Activated T-helper 9 cell treated with anti-CD3 and anti-CD28 coated beads, Interleukin-2, amount 50 U/mL, for 16 hours (primary cell): ENCODE measurements at regions not wholly inside any gene's neighbourhood (a gene's known extent, or its start where the extent isn't known, plus 50 kb on each side); places are given as distances from the start of the nearest gene placed in this dataset.
"Not testable (repeated sequence)": the region's sequence is repeated elsewhere in the genome, so short reads cannot be mapped to it uniquely, and the experiment has no call there.

ENCODE experiments used
- DNase-seq: peaks from one replicate; pipeline ENCODE4 v3.0.0-alpha.2; 2020; ENCODE audit warnings: low read depth

- DNase-seq = not testable (repeated sequence)
Observed at GRCh38 chr1:25171013-25171412, 61.3 kb downstream of the SYF2 start.

GRCh38 chr1:25170439-25170838, 61.9 kb downstream of the SYF2 start:
- DNase-seq = no peak

DNA sequence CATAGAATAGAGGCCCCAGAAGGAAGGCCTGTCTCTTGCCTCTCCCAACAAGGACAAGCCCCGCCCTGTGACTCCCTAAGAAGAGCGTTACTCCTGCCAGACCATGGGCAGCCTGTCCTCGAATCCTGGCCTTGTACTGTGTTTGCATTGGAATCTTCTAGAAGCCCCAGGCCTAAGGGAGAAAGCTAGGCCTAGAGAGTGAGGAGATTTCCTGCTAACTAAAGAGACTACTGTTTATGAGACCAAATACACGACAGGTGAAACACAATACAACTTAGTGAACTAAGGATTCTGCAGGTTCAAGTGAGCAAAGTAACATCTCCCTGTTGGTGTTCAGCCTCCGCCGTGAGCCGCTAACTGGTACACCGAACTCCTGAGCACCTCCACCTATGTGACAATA, 62.7 kb downstream of the SYF2 start:
- DNase-seq = no peak

- DNase-seq = no peak
Observed at GRCh38 chr1:25169168-25169567, 63.1 kb downstream of the SYF2 start.

- no peak for DNase-seq
Observed at GRCh38 chr1:25168193-25169071, 63.9 kb downstream of the SYF2 start.

DNA sequence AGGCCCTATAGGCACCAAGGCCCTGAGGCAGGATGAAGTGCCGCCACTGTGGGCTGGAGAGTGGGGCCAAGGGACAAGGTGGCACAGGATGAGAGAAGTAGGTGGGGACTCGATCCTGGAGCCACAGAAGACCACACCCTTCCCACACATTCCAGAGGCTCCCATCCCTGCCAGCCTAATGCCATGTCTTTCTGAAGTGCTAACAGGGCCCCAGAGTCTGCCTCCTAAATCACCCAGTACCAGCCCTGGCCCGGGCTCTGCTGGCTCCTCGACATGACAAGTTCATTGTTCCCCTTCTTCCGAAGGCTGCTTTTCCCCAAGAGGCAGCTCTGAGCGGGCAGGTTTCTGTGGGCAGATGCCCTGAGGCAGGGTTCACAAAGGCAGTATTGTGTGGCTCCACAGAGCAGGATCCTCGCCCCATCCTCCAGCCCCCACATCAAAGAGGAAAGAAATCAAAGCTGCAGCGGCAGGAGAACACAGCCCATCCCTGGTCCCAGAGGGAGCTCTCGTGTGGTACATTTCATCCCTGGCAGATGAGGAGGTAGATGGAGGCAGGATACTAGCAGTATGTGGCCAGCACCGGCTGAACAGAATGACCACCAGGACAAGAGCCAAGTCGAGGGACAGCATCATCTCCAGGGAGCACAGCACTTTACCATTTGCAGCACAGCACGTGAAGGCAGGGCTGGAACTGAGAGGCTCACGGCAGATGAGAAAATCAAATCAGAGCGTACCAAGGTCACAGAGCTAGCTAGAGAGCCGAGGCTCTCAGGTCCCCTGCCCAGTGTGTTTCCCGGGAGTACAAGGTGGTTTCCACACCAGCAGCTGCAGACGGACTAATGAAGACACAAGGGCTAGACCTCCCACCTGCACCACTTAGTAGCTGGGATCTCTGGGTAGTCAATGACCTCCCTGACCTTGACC, 64.8 kb downstream of the SYF2 start:
- no peak for DNase-seq

DNA sequence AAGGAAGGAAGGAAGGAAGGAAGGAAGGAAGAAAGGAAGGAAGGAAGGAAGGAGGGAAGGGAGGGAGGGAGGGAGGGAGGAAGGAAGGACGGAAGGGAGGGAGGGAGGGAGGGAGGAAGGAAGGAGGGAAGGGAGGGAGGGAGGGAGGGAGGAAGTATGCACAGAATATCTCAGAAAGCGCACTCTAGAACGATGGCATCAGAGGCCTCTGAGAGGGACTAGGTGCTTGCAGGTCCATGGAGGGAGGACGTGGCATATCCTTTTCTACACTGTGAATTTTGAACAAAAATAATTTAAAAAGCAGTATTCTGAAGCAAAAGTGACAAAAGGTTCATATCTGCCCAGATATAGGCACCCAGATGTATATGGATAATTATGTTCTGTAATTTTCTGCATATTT, 65.5 kb downstream of the SYF2 start:
- no peak for DNase-seq

GRCh38 chr1:25163986-25164385, 68.3 kb downstream of the SYF2 start:
- no peak for DNase-seq

DNA sequence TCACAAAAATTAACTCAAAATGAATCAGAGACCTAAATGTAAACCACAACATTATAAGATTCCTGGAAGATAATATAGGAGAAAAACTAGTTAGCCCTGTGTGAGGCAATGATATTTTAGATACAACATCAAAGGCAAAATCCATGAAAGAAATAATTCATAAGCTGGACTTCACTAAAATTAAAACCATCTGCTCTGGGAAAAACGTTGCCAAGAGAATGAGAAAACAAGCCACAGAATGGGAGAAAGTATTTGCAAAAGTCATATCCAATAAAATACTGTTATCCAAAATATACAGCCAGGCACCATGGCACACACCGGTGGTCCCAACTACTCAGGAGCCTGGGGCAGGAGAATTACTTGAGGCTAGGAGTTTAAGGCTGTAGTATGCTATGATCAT, 70.3 kb downstream of the SYF2 start:
- no peak for DNase-seq

DNA sequence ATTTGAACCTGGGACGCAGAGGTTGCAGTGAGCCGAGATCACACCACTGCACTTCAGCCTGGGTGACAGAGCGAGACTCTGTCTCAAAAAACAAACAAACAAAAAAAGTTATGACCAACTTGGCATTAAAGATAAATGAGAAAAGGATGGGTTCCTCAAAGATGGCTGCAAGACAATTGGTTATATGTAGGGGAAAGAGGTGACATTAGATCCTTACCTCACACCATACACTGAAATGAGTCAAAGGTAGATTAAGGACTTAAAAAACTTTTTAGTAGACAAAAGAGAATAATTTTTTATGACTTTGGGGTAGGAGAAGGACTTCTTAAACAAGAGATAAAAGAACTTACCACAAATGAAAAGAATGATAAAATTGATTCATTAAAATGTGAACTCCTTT, 74.5 kb downstream of the SYF2 start:
- DNase-seq = no peak

- DNase-seq = no peak
Observed at GRCh38 chr1:25150985-25151495, 81.3 kb downstream of the SYF2 start.

DNA sequence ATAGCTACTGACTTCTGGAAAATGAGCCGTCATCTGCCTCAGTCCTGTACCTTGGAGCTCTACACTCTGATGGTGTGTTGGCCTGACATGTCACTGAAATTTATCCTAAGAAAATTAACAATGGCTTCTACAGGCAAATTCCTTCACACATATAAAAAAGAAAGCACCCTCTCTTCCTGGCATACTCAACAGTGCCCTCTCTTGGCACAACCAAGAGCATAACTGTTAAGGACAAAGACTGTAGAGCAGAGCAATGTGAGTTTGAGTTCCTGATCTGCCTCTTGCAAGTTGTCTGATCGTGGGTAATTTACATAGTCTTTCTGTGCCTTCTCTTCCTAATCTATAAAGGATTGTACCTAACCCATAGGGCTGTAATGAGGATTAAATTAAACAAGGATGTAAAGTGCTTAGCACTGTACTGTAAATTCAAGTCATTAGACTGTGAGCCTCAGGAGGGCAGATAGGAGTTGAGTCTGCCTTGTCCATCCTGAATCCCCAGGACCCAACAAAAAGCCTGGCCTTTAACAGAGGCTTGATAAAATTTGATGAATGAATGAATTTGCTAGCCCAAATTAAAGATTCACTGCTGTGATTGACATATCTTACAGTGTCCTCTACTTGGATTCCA, 83.5 kb downstream of the SYF2 start:
- no peak for DNase-seq

GRCh38 chr1:25146451-25146855, 85.8 kb downstream of the SYF2 start:
- DNase-seq = no peak

DNA sequence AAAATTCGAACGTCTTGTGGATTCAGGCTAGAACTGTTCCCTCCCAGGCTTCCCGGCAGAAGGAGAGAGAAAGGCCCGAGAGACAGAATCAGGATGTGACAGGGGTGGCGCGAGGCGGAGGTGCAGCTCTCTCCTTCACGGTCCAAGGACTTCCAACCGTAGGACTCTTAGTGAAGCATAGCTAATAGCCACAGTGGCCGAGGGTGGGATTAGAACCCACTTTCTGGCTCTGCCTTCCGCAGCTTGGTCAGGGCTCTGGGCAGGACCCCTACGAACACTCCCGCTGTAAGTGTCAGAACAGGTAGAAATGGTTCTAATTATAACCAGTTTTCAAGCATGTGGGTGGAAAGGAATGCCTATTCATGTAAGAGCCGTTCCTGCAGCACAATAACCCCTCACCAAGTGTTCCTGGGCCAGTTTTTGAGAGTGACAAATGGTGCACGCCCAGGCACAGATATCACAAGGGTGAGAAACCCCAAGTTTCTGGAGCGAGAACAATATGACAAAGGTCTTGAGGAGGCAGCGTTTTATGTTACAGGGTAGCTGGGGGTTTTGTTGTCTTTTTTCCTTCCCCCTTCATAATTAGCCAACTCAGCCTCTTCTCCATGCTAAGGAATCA, 86.4 kb downstream of the SYF2 start:
- no peak for DNase-seq

DNA sequence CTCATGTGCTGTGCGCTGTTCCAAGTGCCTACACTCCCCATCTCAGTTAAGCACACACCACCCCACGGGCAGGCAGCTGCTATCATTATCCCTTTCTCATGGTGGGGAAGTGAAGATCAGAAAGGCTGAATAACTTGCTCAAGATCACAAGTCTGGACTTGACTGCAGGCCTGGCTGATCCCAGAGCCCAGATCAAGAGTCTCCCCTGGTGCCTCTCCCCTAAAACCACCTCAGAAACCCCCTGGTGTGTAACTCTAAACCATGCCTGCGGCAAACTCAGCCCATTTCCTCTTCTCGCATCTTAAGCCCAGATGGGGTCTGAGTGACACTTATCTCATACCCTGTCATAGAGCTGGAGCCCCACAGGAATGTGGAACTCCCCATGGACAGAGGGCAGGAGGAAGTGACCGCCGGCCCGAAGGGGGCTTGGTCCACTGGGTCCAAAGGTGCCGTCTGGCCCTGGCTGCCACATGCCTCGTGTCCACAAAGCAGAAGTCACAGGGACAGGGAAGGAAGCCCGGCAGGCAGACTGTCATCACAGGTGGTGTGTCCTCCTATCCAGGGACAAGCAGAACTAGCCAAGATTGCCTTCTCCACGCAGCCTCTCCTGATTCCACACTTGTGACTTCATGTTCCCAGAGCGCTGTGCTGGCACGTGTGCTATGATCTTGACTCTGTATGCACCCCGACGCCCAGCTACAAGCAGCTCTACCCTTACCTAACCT, 92.1 kb downstream of the SYF2 start:
- no peak for DNase-seq

GRCh38 chr1:25137521-25138395, 94.5 kb downstream of the SYF2 start:
- DNase-seq = no peak

- no peak for DNase-seq
Observed at GRCh38 chr1:25137106-25137505, 95.2 kb downstream of the SYF2 start.

GRCh38 chr1:25135909-25136308, 96.4 kb downstream of the SYF2 start:
- DNase-seq = no peak

DNA sequence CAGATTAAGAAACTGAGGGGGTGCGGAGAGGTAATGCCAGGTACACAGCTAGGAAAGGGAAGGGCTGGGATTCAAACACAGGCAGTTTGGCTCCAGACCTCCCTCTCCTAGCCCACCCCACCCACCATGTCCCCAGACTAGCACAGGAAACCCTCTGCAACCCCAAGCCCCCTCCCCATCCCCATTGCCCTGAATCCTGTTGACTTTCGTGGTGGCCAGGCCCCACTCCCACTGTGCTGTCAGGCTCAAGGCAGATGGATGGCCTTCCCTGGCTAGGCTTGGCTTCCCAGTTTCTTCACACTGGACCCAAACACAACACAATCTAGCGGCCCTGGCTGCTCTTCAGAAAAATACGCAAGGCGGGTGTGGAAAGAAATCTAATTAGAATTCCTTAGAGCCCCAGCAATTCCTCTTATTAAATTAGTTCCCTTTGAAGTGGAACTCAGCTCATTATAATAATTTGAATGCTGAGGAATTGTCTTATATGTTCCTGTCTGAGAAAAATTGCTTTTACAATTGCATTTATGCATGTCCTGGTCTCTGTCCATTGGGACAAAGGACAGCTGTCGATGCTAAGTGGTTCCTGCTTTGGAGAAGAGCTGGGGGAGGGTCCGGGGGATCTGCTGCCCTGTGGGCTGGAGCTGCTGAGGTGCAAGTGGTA, 97.4 kb downstream of the SYF2 start:
- no peak for DNase-seq

DNA sequence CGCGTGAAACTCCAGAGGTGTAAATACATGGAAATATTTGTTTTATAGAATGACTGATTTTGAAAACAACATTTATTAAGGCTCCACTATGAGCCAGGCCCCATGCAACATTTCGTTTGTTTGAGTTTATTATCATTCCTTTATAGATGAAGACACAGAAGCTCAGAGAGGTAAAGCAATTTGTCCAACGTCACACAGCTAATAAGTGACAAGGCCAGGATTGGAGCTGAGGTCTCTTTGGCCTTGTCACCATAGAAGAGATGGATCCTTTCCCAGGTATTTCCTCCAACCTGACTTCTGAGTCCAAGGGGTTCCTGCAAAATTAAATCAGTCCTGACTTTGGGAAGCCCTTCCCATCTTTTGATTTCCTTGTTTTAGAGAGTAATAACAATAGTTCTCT, 98.0 kb downstream of the SYF2 start:
- DNase-seq = no peak
